Transverse colon (tissue), 4 donors: ENCODE measurements at regions not wholly inside any gene's neighbourhood (a gene's known extent, or its start where the extent isn't known, plus 50 kb on each side); places are given as distances from the start of the nearest gene placed in this dataset.

Experiments
- DNase-seq: peaks from one replicate; pipeline ENCODE4 v3.0.0-alpha.2; 2019
- H3K27ac ChIP-seq, 4 donors: fragments of 200-600 bp; sonication (generic); 2 replicates each; pipeline ENCODE4 v1.5.1; 2016 to 2018; ENCODE audit warnings: inconsistent platforms in 4 of 4
- H3K27me3 ChIP-seq: fragments of 200-600 bp; sonication (generic); 2 replicates; pipeline ENCODE4 v1.5.1; 2017; ENCODE audit warnings: inconsistent platforms
- H3K36me3 ChIP-seq, 4 donors: fragments of 200-600 bp; sonication (generic); 2 replicates each; pipeline ENCODE4 v1.5.1; 2017 to 2019; ENCODE audit warnings: inconsistent platforms in 4 of 4
- H3K4me1 ChIP-seq, 4 donors: fragments of 200-600 bp; sonication (generic); 2 replicates each; pipeline ENCODE4 v1.5.1; 2017 to 2020; ENCODE audit warnings: inconsistent platforms in 4 of 4
- H3K4me3 ChIP-seq, 4 donors: fragments of 200-600 bp; sonication (generic); 1 replicate in 1 of 4; 2 replicates in 3 of 4; pipeline versions ENCODE4 v1.5.1 to v1.6.1; 2017 to 2019; ENCODE audit warnings: inconsistent platforms in 4 of 4
- H3K9me3 ChIP-seq, 2 donors: fragments of 200-600 bp; sonication (generic); 2 replicates each; pipeline ENCODE4 v1.5.1; 2017 to 2019; ENCODE audit warnings: inconsistent platforms in 2 of 2
- CTCF ChIP-seq, 5 experiments: fragments of 200-600 bp in 3 of 5; fragments of 450-650 bp in 2 of 5; sonication (generic) in 3 of 5; IDR thresholded peaks; 1 replicate in 2 of 5; 2 replicates in 3 of 5; pipeline ENCODE4 v1.5.1; 2016 to 2017; ENCODE audit warnings: antibody characterized with exemption in 5 of 5, inconsistent platforms in 3 of 5, mild to moderate bottlenecking in 2 of 5, moderate library complexity in 1 of 5
- EP300 ChIP-seq: sonication (generic); formaldehyde crosslinking; IDR thresholded peaks from one replicate; pipeline ENCODE4 v1.6.1; 2017; ENCODE audit warnings: antibody characterized with exemption, low read depth
- POLR2A ChIP-seq: fragments of 450-650 bp; IDR thresholded peaks from one replicate; pipeline ENCODE4 v1.6.1; 2016; ENCODE audit warnings: antibody characterized with exemption, mild to moderate bottlenecking, moderate library complexity
- POLR2AphosphoS5 ChIP-seq, 3 donors: sonication (generic); formaldehyde crosslinking; IDR thresholded peaks; one replicate each; pipeline ENCODE4 v1.6.1; 2016; ENCODE audit warnings: antibody characterized with exemption in 3 of 3
- WGBS, 2 donors: methylation state at CpG; one replicate each; pipeline ENCODE4 v1.1.5; 2018; ENCODE audit warnings: low coverage in 1 of 2; 5-methylcytosine and 5-hydroxymethylcytosine counted together
- in situ Hi-C, 4 donors: fragments of 200-750 bp; cut with MboI; loops; one replicate each; pipeline versions ENCODE4 v1.15.0 to v1.15.1; 2017; ENCODE audit warnings: low sequenced_read_pairs in 3 of 4, low pct_ligation_motif_present in 1 of 4, low pct_unique_long_range_greater_than_20kb in 1 of 4
- intact Hi-C: fragments of 100-400 bp; cut with DNase I; formaldehyde crosslinking; loops from one replicate; pipeline ENCODE4 v1.15.1; 2023; ENCODE audit warnings: low total_unique reads

- TF ChIP-seq POLR2A = no peak
- Histone ChIP-seq H3K27me3 (peaks cover 33% of the 10 kb centered on the region), H3K27ac (no peak overlapping the region), H3K9me3 (no peaks in the 10 kb centered on the region), H3K36me3 (no peaks in the 10 kb centered on the region), H3K4me1 (peaks cover 0 to 16% (median 8%) of the 10 kb centered on the region in 4 donors), H3K4me3 (no peak overlapping the region)
- in situ Hi-C loops (no loop called here), intact Hi-C loops (no loop called here)
- WGBS, 2 donors = 72% methylated on average over 8 of the region's 8 CpGs; no CpG with 5 or more reads in 1 of the 2 donors
- no peak for DNase-seq
Measured at GRCh38 chr3:194205675-194206133, 69.8 kb downstream of the HES1 start.

GRCh38 chr3:194206320-194206719 is 70.4 kb downstream of the HES1 start:
- in situ Hi-C loops (no loop called here), intact Hi-C loops (no loop called here)
- Histone ChIP-seq H3K4me3 (no peak overlapping the region), H3K9me3 (no peaks in the 10 kb centered on the region), H3K36me3 (no peaks in the 10 kb centered on the region), H3K27me3 (peaks cover 33% of the 10 kb centered on the region), H3K27ac (no peak overlapping the region), H3K4me1 (peaks cover 0 to 16% (median 8%) of the 10 kb centered on the region in 4 donors)
- DNase-seq = peak; percentile 50
- WGBS, 2 donors = 50 to 66% methylated on average over 9 to 10 of the region's 10 CpGs
- TF ChIP-seq CTCF (IDR thresholded peaks at IDR 0.05) (no peak), EP300 (no peak), POLR2A (no peak), POLR2AphosphoS5 (IDR thresholded peaks at IDR 0.05) (peak in 1 of 3 donors; percentile 66)

- in situ Hi-C loops = no loop called here
Measured at GRCh38 chr3:194208709-194209108, 72.8 kb downstream of the HES1 start.

GRCh38 chr3:194212161-194212844 is 76.4 kb downstream of the HES1 start:
- no peak for TF ChIP-seq CTCF (IDR thresholded peaks at IDR 0.05)
- no peak for TF ChIP-seq POLR2AphosphoS5 (IDR thresholded peaks at IDR 0.05)
- no peak for TF ChIP-seq POLR2A
- no peak for TF ChIP-seq EP300
- H3K27me3 ChIP-seq = no peaks in the 10 kb centered on the region
- H3K4me1 ChIP-seq = no peaks in the 10 kb centered on the region
- 39 to 59% methylated on average over 5 to 13 of the region's 13 CpGs for WGBS, 2 donors
- no peaks in the 10 kb centered on the region for H3K36me3 ChIP-seq
- H3K4me3 ChIP-seq = no peak overlapping the region
- in situ Hi-C loops = no loop called here
- no peaks in the 10 kb centered on the region for H3K9me3 ChIP-seq
- intact Hi-C loops = no loop called here
- H3K27ac ChIP-seq = no peak overlapping the region
- no peak for DNase-seq

More at GRCh38 chr3:194208709-194209108, 72.8 kb downstream of the HES1 start:
- no peak for DNase-seq
- Histone ChIP-seq H3K4me3 (no peak overlapping the region), H3K27ac (no peak overlapping the region), H3K4me1 (peaks cover 0 to 14% (median 7%) of the 10 kb centered on the region in 4 donors), H3K27me3 (peaks cover 25% of the 10 kb centered on the region), H3K9me3 (no peaks in the 10 kb centered on the region), H3K36me3 (no peaks in the 10 kb centered on the region)
- intact Hi-C loops = no loop called here
- 83 to 87% methylated on average over 3 of the region's 3 CpGs for WGBS, 2 donors
- TF ChIP-seq POLR2A (no peak), POLR2AphosphoS5 (IDR thresholded peaks at IDR 0.05) (no peak), CTCF (IDR thresholded peaks at IDR 0.05) (no peak), EP300 (no peak)
